Panc1 (cell line): ENCODE measurements at regions not wholly inside any gene's neighbourhood (a gene's known extent, or its start where the extent isn't known, plus 50 kb on each side); places are given as distances from the start of the nearest gene placed in this dataset.

ENCODE experiments used
- CTCF ChIP-seq: fragments of 450-650 bp; IDR thresholded peaks from 2 replicates; pipeline ENCODE4 v1.5.1; 2017; ENCODE audit warnings: mild to moderate bottlenecking
- POLR2AphosphoS5 ChIP-seq: IDR thresholded peaks from 2 replicates; pipeline ENCODE4 v1.6.1; 2012; ENCODE audit warnings: mild to moderate bottlenecking, low read depth, low read length, moderate library complexity
- TCF7L2 ChIP-seq: IDR thresholded peaks from 2 replicates; pipeline ENCODE4 v1.6.1; 2011; ENCODE audit warnings: mild to moderate bottlenecking, low read depth, low read length, inconsistent platforms

DNA sequence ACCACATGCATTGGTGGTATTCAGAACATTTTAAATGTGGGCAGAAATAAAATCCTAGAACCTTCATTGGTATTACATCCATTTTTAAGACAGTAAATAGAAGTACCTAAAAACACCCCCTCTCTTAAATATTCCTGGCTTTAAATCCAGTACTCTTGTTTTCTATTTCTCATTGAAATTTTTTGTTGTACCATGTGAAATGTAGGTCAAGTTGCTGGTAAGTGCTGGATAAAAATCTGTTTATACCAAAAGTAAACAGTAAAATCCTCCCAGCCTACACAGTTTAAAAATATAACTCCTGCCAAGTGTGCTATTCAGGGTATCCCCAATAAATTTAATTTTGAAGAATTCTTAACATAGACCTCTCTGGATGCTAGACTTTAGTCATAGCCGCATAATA is 75.0 kb upstream of the FST start:
- TF ChIP-seq CTCF (no peak), POLR2AphosphoS5 (no peak), TCF7L2 (no peak)
